ENCODE measurements at regions not wholly inside any gene's neighbourhood (a gene's known extent, or its start where the extent isn't known, plus 50 kb on each side); places are given as distances from the start of the nearest gene placed in this dataset.

DNA sequence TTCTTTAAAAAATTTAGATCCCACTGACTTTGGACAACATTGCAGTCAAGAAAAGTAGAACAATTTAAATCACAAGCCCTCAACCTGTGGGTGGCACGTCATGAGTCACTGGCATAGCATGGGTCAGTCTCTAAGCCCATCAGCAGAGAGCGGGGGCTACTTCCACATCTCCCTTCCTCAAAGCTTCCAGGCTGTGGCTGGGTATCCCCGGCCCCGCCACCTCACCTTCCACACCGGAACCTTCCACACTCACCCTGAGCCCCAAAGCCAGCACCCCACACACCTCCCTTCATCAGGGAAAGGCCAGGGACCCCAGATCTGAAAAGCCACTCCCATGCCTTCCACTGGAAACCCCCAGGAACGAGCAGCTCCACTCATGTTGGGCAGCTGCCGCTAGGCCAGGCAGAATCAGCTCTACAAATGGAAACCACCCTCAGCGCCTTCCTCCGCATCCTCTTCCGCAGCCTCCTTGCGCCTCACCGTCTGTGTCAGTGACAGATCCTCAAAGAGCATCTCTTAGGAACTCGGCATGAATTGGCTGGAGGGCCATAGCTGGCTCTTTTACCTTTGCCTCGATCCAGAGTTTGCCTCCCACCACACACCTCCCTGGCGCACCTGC, 156.5 kb downstream of the ERCC6L2 start:
- DNase-seq = no peak

DNA sequence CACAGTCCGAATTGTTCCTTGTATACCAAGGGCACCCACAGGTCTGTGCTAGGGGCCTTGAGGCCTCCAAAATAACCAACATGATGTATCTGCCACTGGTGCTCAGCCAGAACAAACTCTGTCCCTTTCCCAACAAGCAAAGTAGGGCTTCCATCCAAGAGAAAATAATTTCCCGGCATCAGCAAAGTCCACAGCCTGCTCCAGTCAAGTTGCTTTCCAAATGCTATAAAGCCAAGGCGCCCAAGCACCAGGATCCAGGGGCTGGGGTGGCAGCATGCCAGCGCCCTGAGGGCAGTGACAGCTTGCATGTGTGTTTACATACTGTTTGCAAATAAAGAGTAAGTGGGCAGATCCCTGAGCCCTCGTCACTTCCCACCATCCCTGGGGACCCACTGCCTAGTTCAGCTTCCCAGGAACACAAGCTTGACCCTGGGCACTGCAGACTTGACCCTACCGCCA, 155.9 kb downstream of the ERCC6L2 start:
- DNase-seq = no peak

GRCh38 chr9:96029722-96030530, 154.4 kb downstream of the ERCC6L2 start:
- DNase-seq = no peak

GRCh38 chr9:96027251-96028131, 152.0 kb downstream of the ERCC6L2 start:
- peak; percentile 34 for DNase-seq

DNA sequence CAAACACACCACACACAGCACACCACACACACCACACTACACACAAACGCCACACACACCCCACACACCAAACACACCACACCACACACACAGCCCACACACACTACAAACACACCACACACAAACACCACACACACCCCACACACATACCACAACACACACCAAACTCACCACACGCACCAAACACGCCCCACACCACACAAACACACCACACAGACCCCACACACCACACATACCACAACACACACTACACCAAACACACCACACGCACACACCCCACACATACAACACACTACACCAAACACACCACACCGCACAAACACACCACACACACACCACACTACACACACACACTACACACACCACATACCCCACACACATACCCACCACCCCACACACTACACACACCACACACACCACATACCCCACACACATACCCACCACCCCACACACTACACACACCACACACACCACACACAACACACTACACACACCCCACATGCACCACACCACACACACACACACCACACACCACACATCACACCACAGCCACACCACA, 151.2 kb downstream of the ERCC6L2 start:
- DNase-seq = no peak

GRCh38 chr9:96025995-96026602, 150.6 kb downstream of the ERCC6L2 start:
- peak; percentile 21 for DNase-seq

DNA sequence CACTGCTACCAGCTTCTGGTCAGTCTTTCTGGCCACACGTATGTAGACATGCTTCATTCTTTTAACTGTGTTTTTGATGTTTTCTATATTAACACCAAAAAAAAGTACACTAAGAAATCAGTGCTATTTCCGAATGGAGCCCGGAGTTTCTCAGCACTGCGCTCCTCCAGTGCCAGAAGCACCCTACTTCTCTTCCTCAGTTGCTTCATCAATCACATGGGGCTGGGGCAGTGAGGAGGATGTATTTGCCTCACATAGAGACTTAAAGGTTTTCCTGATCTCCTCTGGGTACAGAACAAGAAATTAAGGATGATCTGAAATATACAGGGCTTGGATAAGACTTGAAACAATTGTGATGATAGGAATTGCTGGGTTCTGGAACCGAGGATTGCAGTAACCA, 148.0 kb downstream of the ERCC6L2 start:
- no peak for DNase-seq

- peak; percentile 24 for DNase-seq
Observed at GRCh38 chr9:96022445-96023051, 147.1 kb downstream of the ERCC6L2 start.

- peak; percentile 25 for DNase-seq
Observed at GRCh38 chr9:96021551-96022444, 146.3 kb downstream of the ERCC6L2 start.

- DNase-seq = peak; percentile 57
Observed at GRCh38 chr9:96020792-96021550, 145.5 kb downstream of the ERCC6L2 start.

GRCh38 chr9:96020300-96020791, 144.9 kb downstream of the ERCC6L2 start:
- no peak for DNase-seq

Measured in CD4-positive, alpha-beta T cell treated with Interleukin-17A for 4 hours (primary cell).